CD14-positive monocyte (primary cell): ENCODE measurements at regions not wholly inside any gene's neighbourhood (a gene's known extent, or its start where the extent isn't known, plus 50 kb on each side); places are given as distances from the start of the nearest gene placed in this dataset.

ENCODE experiments used
- DNase-seq, 3 donors: peaks; one replicate each; pipeline ENCODE4 v3.0.0-alpha.2; 2011 to 2022
- H2AFZ ChIP-seq: 2 replicates; pipeline ENCODE4 v1.6.0; 2012; ENCODE audit warnings: mild to moderate bottlenecking, low read depth, low read length, inconsistent platforms; ENCODE audit not compliant: insufficient read depth, poor library complexity, severe bottlenecking
- H3K27ac ChIP-seq, 2 donors: 1 replicate in 1 of 2; 2 replicates in 1 of 2; pipeline ENCODE4 v1.5.1; 2012 to 2013; ENCODE audit warnings: low read length in 2 of 2, control low read depth in 1 of 2, inconsistent platforms in 1 of 2, low read depth in 1 of 2, mild to moderate bottlenecking in 1 of 2
- H3K27me3 ChIP-seq, 2 donors: one replicate each; pipeline versions ENCODE4 v1.6.0 to v1.6.1; 2011 to 2013; ENCODE audit warnings: low read length in 2 of 2; ENCODE audit not compliant: control insufficient read depth in 2 of 2, insufficient read depth in 2 of 2
- H3K36me3 ChIP-seq, 2 donors: replicated peaks in 1 of 2; 1 replicate in 1 of 2; 2 replicates in 1 of 2; pipeline versions ENCODE4 v1.5.1 to v1.6.1; 2012 to 2013; ENCODE audit warnings: low read length in 2 of 2, control low read depth in 1 of 2, inconsistent platforms in 1 of 2, mild to moderate bottlenecking in 1 of 2; ENCODE audit not compliant: insufficient read depth in 2 of 2, control insufficient read depth in 1 of 2
- H3K4me1 ChIP-seq, 2 donors: 1 replicate in 1 of 2; 2 replicates in 1 of 2; pipeline versions ENCODE4 v1.5.1 to v1.6.1; 2012 to 2013; ENCODE audit warnings: low read length in 2 of 2, control low read depth in 1 of 2, inconsistent platforms in 1 of 2, mild to moderate bottlenecking in 1 of 2, moderate library complexity in 1 of 2; ENCODE audit not compliant: insufficient read depth in 2 of 2, control insufficient read depth in 1 of 2
- H3K4me2 ChIP-seq: replicated peaks from 2 replicates; pipeline ENCODE3; 2012; ENCODE audit warnings: low read length, moderate library complexity, mild to moderate bottlenecking; ENCODE audit not compliant: poor library complexity, severe bottlenecking; ENCODE audit errors: extremely low read depth
- H3K4me3 ChIP-seq, 3 experiments: fragments of 200-600 bp in 1 of 3; sonication (generic) in 1 of 3; replicated peaks in 1 of 3; 1 replicate in 2 of 3; 2 replicates in 1 of 3; pipeline ENCODE4 v1.5.1; 2011 to 2013; ENCODE audit warnings: low read length in 3 of 3, mild to moderate bottlenecking in 3 of 3, control low read depth in 2 of 3, low read depth in 2 of 3, inconsistent platforms in 1 of 3, moderate library complexity in 1 of 3
- H3K79me2 ChIP-seq: 2 replicates; pipeline ENCODE4 v1.6.0; 2012; ENCODE audit warnings: mild to moderate bottlenecking, control low read depth, inconsistent platforms, low read length, moderate library complexity; ENCODE audit not compliant: insufficient read depth
- H3K9ac ChIP-seq: 2 replicates; pipeline ENCODE4 v1.6.0; 2017; ENCODE audit warnings: low read length, mild to moderate bottlenecking; ENCODE audit not compliant: insufficient read depth, poor library complexity, severe bottlenecking
- H3K9me3 ChIP-seq, 2 donors: replicated peaks in 1 of 2; 1 replicate in 1 of 2; 2 replicates in 1 of 2; pipeline versions ENCODE4 v1.5.1 to v1.6.1; 2012 to 2013; ENCODE audit warnings: low read length in 2 of 2, control low read depth in 1 of 2; ENCODE audit not compliant: control insufficient read depth in 1 of 2, insufficient read depth in 1 of 2
- H4K20me1 ChIP-seq: 2 replicates; pipeline ENCODE4 v1.6.0; 2012; ENCODE audit warnings: mild to moderate bottlenecking, low read length, control low read depth, moderate library complexity; ENCODE audit not compliant: insufficient read depth
- H3K27ac Mint-ChIP-seq, 7 donors: one replicate each; pipeline ENCODE4 v1.8.0; 2020; ENCODE audit warnings: mild to moderate bottlenecking in 7 of 7, mixed read lengths in 7 of 7, moderate library complexity in 6 of 7, inconsistent platforms in 2 of 7
- H3K27me3 Mint-ChIP-seq, 3 donors: one replicate each; pipeline ENCODE4 v1.8.0; 2021 to 2022; ENCODE audit warnings: low read depth in 3 of 3, mild to moderate bottlenecking in 3 of 3, mixed read lengths in 3 of 3, moderate library complexity in 3 of 3, inconsistent platforms in 1 of 3
- H3K36me3 Mint-ChIP-seq, 2 donors: one replicate each; pipeline ENCODE4 v1.8.0; 2020; ENCODE audit warnings: mixed read lengths in 2 of 2, inconsistent platforms in 1 of 2, mild to moderate bottlenecking in 1 of 2
- H3K4me1 Mint-ChIP-seq: one replicate; pipeline ENCODE4 v1.8.0; 2020; ENCODE audit warnings: mild to moderate bottlenecking, mixed read lengths
- H3K4me3 Mint-ChIP-seq, 2 donors: one replicate each; pipeline ENCODE4 v1.8.0; 2020; ENCODE audit warnings: mild to moderate bottlenecking in 2 of 2, mixed read lengths in 2 of 2, moderate library complexity in 1 of 2
- H3K9me3 Mint-ChIP-seq, 7 donors: one replicate each; pipeline ENCODE4 v1.8.0; 2020 to 2022; ENCODE audit warnings: mixed read lengths in 7 of 7, mild to moderate bottlenecking in 6 of 7, moderate library complexity in 6 of 7, inconsistent platforms in 2 of 7
- CTCF ChIP-seq: fragments of 200-600 bp; IDR thresholded peaks from one replicate; pipeline ENCODE4 v1.8.0; 2022; ENCODE audit warnings: antibody characterized with exemption, mild to moderate bottlenecking
- WGBS: methylation state at CpG from one replicate; pipeline ENCODE4 v1.1.5; 2013; ENCODE audit warnings: missing lambda C conversion rate; ENCODE audit not compliant: insufficient coverage; 5-methylcytosine and 5-hydroxymethylcytosine counted together
- intact Hi-C, 2 donors: fragments of 100-400 bp; cut with micrococcal nuclease; formaldehyde crosslinking; loops; one replicate each; pipeline versions ENCODE4 v1.15.0 to v1.15.1; 2023

GRCh38 chr2:84314250-84314649, 144.8 kb downstream of the SUCLG1 start:
- no peaks in the 10 kb centered on the region for H4K20me1 ChIP-seq
- no peaks in the 10 kb centered on the region for H3K9me3 Mint-ChIP-seq
- H3K9ac ChIP-seq = no peak overlapping the region
- no peak overlapping the region for H3K4me2 ChIP-seq
- H3K27ac ChIP-seq = no peak overlapping the region
- no peaks in the 10 kb centered on the region for H3K4me1 Mint-ChIP-seq
- intact Hi-C loops = no loop called here
- no peak for DNase-seq
- H3K4me1 ChIP-seq = no peaks in the 10 kb centered on the region
- H3K4me3 Mint-ChIP-seq = no peak overlapping the region
- no peak overlapping the region for H3K27ac Mint-ChIP-seq
- H3K27me3 ChIP-seq = no peaks in the 10 kb centered on the region
- no peaks in the 10 kb centered on the region for H3K79me2 ChIP-seq
- peaks cover 0 to 3% (median 3%) of the 10 kb centered on the region in 3 donors for H3K27me3 Mint-ChIP-seq
- H3K36me3 ChIP-seq = no peaks in the 10 kb centered on the region
- no peaks in the 10 kb centered on the region for H3K9me3 ChIP-seq
- no peak for TF ChIP-seq CTCF
- H3K4me3 ChIP-seq = no peak overlapping the region
- H2AFZ ChIP-seq = no peak overlapping the region
- no peaks in the 10 kb centered on the region for H3K36me3 Mint-ChIP-seq
- 90% methylated on average over 4 of the region's 6 CpGs for WGBS

GRCh38 chr2:84309281-84309680, 149.8 kb downstream of the SUCLG1 start:
- H3K9me3 ChIP-seq = peaks cover 0 to 14% of the 10 kb centered on the region in 2 donors
- Mint-ChIP-seq H3K27ac (no peak overlapping the region), H3K36me3 (no peaks in the 10 kb centered on the region), H3K27me3 (peaks cover 1 to 3% (median 2%) of the 10 kb centered on the region in 3 donors), H3K9me3 (peaks cover 9 to 19% (median 13%) of the 10 kb centered on the region in 7 donors), H3K4me3 (no peak overlapping the region), H3K4me1 (no peaks in the 10 kb centered on the region)
- H3K27me3 ChIP-seq = no peaks in the 10 kb centered on the region
- no peak overlapping the region for H2AFZ ChIP-seq
- no peak for TF ChIP-seq CTCF
- no peak overlapping the region for H3K27ac ChIP-seq
- WGBS = 94% methylated on average over 2 of the region's 3 CpGs
- H3K4me3 ChIP-seq = no peak overlapping the region
- H3K4me1 ChIP-seq = no peaks in the 10 kb centered on the region
- intact Hi-C loops = no loop called here
- DNase-seq = no peak
- no peaks in the 10 kb centered on the region for H3K79me2 ChIP-seq
- H4K20me1 ChIP-seq = no peaks in the 10 kb centered on the region
- H3K4me2 ChIP-seq = no peak overlapping the region
- no peaks in the 10 kb centered on the region for H3K36me3 ChIP-seq
- no peak overlapping the region for H3K9ac ChIP-seq
